ENCODE measurements at regions not wholly inside any gene's neighbourhood (a gene's known extent, or its start where the extent isn't known, plus 50 kb on each side); places are given as distances from the start of the nearest gene placed in this dataset.

DNA sequence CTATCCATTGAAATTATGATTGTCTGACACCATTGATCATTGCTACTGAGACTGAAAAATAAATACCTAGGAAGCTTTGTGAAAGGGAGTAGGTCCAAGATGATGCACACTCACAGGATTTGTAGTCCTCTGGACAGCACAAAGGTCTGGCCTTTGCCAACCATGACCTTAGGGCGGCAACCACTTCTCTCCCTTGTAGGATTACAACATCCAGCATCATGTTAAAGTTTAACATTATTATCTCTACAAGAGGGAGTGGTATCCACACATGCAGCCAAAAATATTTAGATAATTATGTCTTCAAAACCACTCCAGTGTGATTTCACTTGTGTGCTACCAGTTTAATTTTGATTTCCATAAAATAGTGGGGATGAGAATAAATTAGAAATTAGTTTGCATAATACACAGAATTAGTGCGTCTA, 51.1 kb upstream of the NHSL1 start:
- CTCF ChIA-PET: no interaction called here
- no peak overlapping the region for H3K27ac Mint-ChIP-seq
- H3K4me3 Mint-ChIP-seq: no peak overlapping the region
- H3K4me1 Mint-ChIP-seq: peaks cover 12% of the 10 kb centered on the region
- peaks cover 27% of the 10 kb centered on the region for H3K27me3 Mint-ChIP-seq
- no peak for DNase-seq
- no peaks in the 10 kb centered on the region for H3K9me3 Mint-ChIP-seq
- H3K36me3 Mint-ChIP-seq: no peaks in the 10 kb centered on the region

DNA sequence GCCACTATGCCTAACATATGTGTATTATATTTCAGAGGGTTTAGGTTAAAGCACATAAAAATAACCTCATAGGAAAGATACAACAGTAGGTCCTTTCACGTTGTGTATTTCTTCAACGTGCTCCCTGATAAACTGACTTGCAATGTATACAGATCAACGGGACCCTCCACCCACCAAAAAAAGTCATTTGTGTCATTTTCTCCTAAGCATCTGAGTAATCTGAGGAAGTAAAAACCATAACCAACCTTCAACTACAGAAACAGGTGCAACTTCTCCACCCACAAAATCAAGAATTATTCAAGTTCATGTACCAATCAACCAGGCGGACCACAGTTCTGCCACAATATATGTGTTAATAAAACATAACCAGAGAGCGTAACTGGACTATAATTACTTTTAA, 54.9 kb upstream of the NHSL1 start:
- no peak for DNase-seq
- CTCF ChIA-PET: no interaction called here
- Mint-ChIP-seq H3K36me3 (no peaks in the 10 kb centered on the region), H3K9me3 (no peaks in the 10 kb centered on the region), H3K4me1 (no peaks in the 10 kb centered on the region), H3K4me3 (no peak overlapping the region), H3K27ac (no peak overlapping the region), H3K27me3 (peaks cover 16% of the 10 kb centered on the region)

DNA sequence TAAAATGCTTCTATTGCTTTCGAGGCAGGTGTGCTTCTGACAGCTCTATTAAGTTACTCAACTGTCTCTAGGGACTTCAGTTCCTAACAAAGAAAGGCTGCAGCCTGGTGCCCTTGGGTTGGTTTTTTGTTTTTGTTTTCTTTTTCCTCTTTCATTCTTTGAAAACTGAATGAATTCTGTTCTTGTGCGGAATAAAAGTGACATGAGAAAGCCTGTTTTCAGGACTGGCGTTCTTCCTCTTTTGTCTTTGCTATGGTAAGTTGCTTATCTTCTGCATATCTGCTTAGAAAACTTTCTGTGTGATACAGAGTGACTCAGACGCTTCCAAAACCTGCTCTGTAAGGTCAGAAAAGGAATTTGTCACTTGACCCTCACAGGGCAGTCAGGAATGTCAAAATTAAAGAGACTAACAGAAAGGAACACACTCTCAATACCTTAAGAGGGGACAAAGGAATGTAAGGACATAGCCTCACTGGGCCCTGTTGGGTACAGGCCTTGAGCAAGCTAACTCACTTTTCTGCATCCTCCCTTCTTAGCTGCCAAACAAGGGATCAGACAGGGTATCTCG, 56.2 kb upstream of the NHSL1 start:
- CTCF ChIA-PET: no interaction called here
- DNase-seq: no peak
- H3K9me3 Mint-ChIP-seq: no peaks in the 10 kb centered on the region

DNA sequence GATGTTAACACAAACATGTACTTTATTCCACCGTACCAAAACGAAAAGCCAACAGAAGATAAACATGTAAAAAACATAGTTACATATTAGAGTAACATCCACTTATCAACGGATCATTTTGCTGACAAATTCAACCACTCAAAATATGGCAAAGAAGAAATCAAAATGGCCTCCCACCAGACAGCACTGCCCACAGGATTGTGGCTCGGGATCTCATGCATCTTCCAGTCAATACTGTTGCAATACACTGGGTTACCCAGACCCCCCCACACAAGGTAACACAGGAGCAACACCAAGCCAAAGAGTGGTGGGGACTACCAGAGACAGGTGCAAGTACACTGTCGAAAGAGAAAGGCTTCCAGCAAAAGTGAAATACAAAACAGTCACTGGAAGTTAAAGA, 57.9 kb upstream of the NHSL1 start:
- H3K4me1 Mint-ChIP-seq: no peaks in the 10 kb centered on the region
- no peak for DNase-seq
- peaks cover 16% of the 10 kb centered on the region for H3K27me3 Mint-ChIP-seq
- H3K9me3 Mint-ChIP-seq: no peaks in the 10 kb centered on the region
- no peaks in the 10 kb centered on the region for H3K36me3 Mint-ChIP-seq
- CTCF ChIA-PET: no interaction called here
- no peak overlapping the region for H3K4me3 Mint-ChIP-seq
- H3K27ac Mint-ChIP-seq: no peak overlapping the region

More for the DNA sequence above, 56.2 kb upstream of the NHSL1 start:
- Mint-ChIP-seq H3K36me3 (no peaks in the 10 kb centered on the region), H3K27ac (no peak overlapping the region), H3K27me3 (peaks cover 13% of the 10 kb centered on the region), H3K4me1 (no peaks in the 10 kb centered on the region), H3K4me3 (no peak overlapping the region)

DNA sequence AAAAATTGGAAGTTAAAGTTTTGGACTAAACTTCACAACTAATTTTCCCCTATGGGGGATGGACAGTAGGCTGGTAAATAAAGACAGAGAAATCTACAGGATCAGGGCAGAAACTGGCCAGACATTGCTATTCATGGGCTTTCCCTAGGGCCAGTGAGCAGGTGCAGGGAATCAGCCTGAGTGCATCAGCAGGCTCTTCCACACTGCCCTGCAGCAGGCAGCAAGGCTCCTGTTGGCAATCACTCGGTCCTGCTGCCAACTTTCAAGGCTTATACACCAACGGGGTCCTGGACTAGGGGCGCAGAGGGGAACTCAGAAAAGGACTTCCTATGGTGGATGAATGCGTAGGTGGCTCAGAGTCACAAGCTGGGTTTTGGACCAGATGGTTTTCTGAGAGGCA, 59.8 kb upstream of the NHSL1 start:
- H3K4me1 Mint-ChIP-seq: no peaks in the 10 kb centered on the region
- no peak overlapping the region for H3K27ac Mint-ChIP-seq
- H3K4me3 Mint-ChIP-seq: no peak overlapping the region
- peaks cover 10% of the 10 kb centered on the region for H3K27me3 Mint-ChIP-seq
- no peaks in the 10 kb centered on the region for H3K9me3 Mint-ChIP-seq
- no peak for DNase-seq
- no peaks in the 10 kb centered on the region for H3K36me3 Mint-ChIP-seq
- CTCF ChIA-PET: no interaction called here

DNA sequence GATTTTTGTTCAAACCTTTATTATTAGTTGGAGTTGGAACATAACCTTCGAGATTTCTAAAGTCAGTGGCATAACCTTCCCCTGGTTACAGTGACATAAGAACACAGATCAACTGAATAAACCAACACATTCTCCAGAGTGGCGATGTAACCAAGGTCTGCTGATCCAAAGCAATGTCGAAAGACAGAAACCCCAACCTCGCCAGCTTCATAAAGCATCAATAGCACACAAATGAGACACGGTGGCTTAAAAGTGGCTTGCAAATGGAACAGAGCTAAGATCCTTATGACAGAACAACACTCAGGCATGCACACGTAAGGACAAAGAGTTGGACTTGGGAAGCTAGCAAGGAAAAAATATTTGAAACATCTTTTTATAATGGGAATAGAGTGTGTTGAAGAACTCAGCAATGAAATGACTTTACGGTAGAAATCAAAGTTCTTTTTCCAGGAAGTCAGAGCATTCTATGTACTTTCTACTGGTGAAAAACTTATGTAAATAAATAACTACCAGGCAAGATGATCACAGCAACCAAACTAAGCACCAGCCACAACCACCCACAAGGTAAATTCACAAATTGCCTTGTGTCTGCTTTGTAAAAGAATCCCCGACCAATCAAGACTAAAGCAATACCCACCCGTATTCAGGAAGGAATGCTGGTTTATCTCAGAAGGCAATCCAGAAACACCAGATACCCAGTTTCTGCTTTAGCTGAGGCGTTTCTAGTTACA, 61.0 kb upstream of the NHSL1 start:
- H3K4me3 Mint-ChIP-seq: no peak overlapping the region
- H3K36me3 Mint-ChIP-seq: no peaks in the 10 kb centered on the region
- no peak overlapping the region for H3K27ac Mint-ChIP-seq
- H3K4me1 Mint-ChIP-seq: no peaks in the 10 kb centered on the region
- peaks cover 15% of the 10 kb centered on the region for H3K27me3 Mint-ChIP-seq
- CTCF ChIA-PET: interaction anchor here (1.3 kb wide), 1 partner anchor 28 kb away, joined by 3 read pairs; no protein-coding TSS in a partner anchor
- DNase-seq: no peak
- no peaks in the 10 kb centered on the region for H3K9me3 Mint-ChIP-seq

DNA sequence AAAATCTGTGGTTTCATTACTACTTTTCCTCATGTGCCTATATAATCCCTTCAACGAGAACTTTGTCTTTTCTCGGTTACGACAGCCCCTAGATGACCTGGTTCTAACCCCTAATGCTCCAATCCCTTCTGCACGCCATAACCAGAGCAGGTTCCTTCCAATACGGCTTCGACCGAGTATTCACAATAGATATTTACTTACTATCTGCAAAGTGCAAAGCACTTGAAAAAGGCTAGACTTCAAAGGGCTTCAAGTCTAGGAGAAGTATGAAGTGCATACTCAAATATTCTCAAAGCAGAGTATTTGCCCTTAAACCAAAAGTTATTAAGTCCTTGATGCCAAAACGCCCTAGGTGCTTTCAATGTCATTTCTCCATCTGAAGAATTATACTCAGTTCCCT, 63.4 kb upstream of the NHSL1 start:
- Mint-ChIP-seq H3K9me3 (no peaks in the 10 kb centered on the region), H3K27ac (no peak overlapping the region), H3K4me1 (no peaks in the 10 kb centered on the region), H3K27me3 (peaks cover 17% of the 10 kb centered on the region), H3K4me3 (no peak overlapping the region), H3K36me3 (no peaks in the 10 kb centered on the region)
- CTCF ChIA-PET: no interaction called here
- no peak for DNase-seq

DNA sequence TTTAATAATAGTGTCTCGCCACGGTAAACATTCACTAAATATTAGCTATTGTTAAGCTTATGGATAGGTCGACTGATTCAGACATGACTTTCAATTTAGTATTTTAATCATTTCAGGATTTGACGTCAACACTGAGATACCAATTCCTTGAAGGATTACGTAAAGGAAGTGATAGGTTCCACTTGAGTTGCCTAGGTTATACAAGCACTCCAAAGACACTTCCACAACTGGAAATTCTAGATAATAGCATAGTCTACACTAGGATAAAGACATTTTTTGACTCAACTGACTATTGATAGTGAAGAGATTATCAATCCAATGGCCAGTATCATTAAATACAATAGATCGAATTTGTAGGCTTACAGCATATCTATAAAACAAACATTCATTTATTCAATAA, 63.9 kb upstream of the NHSL1 start:
- CTCF ChIA-PET: no interaction called here
- Mint-ChIP-seq H3K4me3 (no peak overlapping the region), H3K27me3 (peaks cover 17% of the 10 kb centered on the region)

DNA sequence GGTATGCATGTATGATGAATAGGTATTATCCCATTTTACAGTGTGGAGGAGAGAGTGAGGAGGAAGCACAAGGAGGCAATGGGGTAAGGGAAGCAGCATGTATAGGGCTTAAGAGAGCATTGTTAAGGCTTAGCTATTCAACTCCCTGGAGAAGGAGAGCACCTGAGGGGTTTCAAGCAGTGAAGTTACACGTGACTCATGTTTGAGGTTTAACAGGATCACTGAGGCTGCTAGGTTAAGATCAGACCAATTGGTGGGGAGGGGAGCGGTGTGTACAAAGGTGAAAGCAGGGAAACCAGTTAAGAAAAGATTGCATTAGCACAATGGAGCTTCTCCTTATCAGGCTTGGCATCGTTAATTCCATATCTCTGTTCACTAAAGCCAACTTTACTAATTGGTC, 64.4 kb upstream of the NHSL1 start:
- no peak overlapping the region for H3K27ac Mint-ChIP-seq
- H3K4me1 Mint-ChIP-seq: no peaks in the 10 kb centered on the region
- CTCF ChIA-PET: no interaction called here

More for the DNA sequence above, 63.9 kb upstream of the NHSL1 start:
- Mint-ChIP-seq H3K27ac (no peak overlapping the region), H3K4me1 (no peaks in the 10 kb centered on the region), H3K36me3 (no peaks in the 10 kb centered on the region), H3K9me3 (no peaks in the 10 kb centered on the region)
- no peak for DNase-seq

DNA sequence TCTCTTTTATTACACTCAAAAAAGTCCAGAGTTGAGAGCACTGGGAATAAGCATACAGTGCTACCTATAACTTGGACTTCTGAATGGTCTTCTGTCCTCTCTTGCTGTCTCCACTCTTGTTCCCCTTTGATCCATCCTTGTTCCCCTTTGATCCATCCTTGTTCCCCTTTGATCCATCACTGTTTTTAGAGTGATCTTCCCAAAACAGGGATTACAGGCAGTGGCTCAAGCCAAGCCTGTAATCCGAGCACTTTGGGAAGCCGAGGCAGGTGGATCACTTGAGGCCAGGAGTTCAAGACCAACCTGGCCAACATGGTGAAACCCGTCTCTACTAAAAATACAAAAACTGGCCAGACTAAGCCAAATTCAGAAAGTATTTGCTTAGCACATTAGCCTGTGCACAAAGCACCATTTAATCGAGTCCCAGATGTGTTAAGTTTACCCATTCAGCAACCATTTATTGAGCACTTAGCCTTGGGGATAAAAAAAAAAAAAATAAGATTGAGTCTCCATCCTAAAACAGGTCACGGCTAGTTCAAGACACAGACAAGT, 65.0 kb upstream of the NHSL1 start:
- Mint-ChIP-seq H3K4me1 (no peaks in the 10 kb centered on the region), H3K9me3 (no peaks in the 10 kb centered on the region), H3K36me3 (no peaks in the 10 kb centered on the region), H3K27ac (no peak overlapping the region), H3K4me3 (no peak overlapping the region), H3K27me3 (peaks cover 17% of the 10 kb centered on the region)
- DNase-seq: no peak
- CTCF ChIA-PET: no interaction called here

More for the DNA sequence above, 64.4 kb upstream of the NHSL1 start:
- H3K9me3 Mint-ChIP-seq: no peaks in the 10 kb centered on the region
- no peaks in the 10 kb centered on the region for H3K36me3 Mint-ChIP-seq
- no peak overlapping the region for H3K4me3 Mint-ChIP-seq
- DNase-seq: no peak
- H3K27me3 Mint-ChIP-seq: peaks cover 17% of the 10 kb centered on the region

DNA sequence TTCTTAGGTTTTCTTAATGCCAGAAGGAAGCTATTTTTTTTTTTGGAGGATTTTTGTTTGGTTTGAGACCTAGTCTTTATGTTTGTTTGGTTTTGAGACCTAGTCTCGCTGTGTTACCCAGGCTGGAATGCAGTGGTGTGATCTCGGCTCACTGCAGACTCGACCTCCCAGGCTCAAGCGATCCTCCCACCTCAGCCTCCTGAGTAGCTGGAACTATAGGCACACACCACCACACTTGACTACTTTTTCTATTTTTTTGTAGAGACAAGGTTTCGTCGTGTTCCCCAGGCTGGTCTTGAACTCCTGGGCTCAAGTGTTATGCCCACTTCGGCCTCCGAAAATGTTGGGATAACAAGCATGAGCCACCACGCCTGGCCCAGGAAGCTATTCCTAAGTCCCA, 67.8 kb upstream of the NHSL1 start:
- no peak overlapping the region for H3K4me3 Mint-ChIP-seq
- no peaks in the 10 kb centered on the region for H3K36me3 Mint-ChIP-seq
- no peaks in the 10 kb centered on the region for H3K4me1 Mint-ChIP-seq
- no peak for DNase-seq
- peaks cover 13% of the 10 kb centered on the region for H3K27me3 Mint-ChIP-seq
- H3K9me3 Mint-ChIP-seq: no peaks in the 10 kb centered on the region
- no peak overlapping the region for H3K27ac Mint-ChIP-seq
- CTCF ChIA-PET: no interaction called here

DNA sequence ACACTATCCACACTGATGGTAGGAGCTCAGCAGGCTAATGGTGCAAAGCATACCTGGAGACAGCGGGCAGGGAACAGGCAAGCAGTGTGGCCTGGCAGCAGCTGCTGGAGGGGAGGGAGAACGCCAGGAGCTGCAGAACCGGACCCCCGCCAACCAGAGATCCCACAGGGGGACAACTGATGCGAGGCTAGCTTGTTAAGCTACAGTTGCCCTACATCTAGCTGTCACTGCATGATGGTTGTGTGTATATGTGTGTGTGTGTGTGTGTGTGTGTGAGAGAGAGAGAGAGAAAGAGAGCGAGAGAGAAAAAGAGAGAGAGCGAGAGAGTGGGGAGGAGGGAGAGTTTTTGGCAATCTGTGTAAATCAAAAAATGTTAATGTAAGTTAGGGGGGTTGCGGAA, 69.7 kb upstream of the NHSL1 start:
- peaks cover 8% of the 10 kb centered on the region for H3K27me3 Mint-ChIP-seq
- no peak overlapping the region for H3K27ac Mint-ChIP-seq
- no peak overlapping the region for H3K4me3 Mint-ChIP-seq
- H3K4me1 Mint-ChIP-seq: no peaks in the 10 kb centered on the region
- H3K9me3 Mint-ChIP-seq: no peaks in the 10 kb centered on the region
- no peak for DNase-seq
- H3K36me3 Mint-ChIP-seq: no peaks in the 10 kb centered on the region
- CTCF ChIA-PET: interaction anchor here (1.7 kb wide), 1 partner anchor 19 kb away, joined by 4 read pairs; no protein-coding TSS in a partner anchor

DNA sequence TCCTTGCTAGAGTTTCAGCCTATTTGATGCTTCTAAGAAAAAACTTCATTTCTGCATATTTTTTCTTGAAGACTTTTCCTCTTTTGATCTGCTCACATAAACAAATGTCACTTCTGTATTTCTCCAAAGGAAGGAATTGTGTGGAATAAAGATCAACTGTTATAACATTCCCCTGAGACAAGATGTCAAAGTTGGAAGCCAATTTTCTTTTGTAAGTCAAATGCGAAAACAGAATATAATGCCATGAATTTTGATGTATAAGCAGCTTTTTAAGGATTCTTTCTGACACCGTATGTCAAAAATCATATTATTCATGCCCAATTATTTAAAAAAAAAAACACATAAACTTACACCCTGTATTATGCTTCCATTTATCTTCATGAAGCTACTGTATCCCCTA, 70.3 kb upstream of the NHSL1 start:
- no peaks in the 10 kb centered on the region for H3K36me3 Mint-ChIP-seq
- CTCF ChIA-PET: interaction anchor here (1.7 kb wide), 1 partner anchor 19 kb away, joined by 4 read pairs; no protein-coding TSS in a partner anchor

DNA sequence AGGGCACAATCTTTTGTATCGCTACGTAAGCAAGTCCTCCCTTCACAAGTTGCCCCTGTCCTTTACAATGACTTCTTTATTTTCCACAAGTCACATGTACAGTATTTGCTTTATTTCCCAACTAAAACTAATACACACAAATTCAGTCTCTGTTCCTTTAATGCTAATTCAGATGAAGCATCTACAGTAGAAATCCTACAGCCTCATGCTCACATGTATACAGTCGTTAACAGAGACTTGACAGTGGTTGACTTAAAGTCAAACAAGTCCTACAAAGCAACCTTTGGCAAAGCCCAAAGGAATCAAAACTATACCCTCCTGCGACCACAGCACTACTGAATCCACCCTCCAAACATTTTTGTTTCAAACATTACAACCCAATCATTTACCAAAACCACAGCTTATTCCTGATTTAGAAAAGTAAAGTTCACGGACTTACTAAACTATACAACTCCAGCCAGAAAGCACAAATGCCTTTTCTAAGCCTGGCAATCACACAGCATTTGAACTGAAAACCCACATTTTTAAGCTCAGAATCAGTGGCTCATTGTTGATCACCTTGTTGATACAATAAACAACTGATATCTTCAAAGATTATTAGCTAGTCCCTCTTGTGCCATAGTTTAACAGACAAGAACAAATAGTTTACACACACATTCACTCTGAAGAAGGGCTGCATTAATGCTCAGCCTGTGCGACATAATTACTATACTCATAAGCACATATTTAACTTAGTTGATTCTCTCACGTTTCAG, 70.9 kb upstream of the NHSL1 start:
- no peaks in the 10 kb centered on the region for H3K9me3 Mint-ChIP-seq

More for the DNA sequence above, 70.3 kb upstream of the NHSL1 start:
- Mint-ChIP-seq H3K27ac (no peak overlapping the region), H3K4me1 (no peaks in the 10 kb centered on the region), H3K9me3 (no peaks in the 10 kb centered on the region), H3K27me3 (peaks cover 5% of the 10 kb centered on the region), H3K4me3 (no peak overlapping the region)
- no peak for DNase-seq

More for the DNA sequence above, 70.9 kb upstream of the NHSL1 start:
- Mint-ChIP-seq H3K36me3 (no peaks in the 10 kb centered on the region), H3K4me1 (no peaks in the 10 kb centered on the region), H3K4me3 (no peak overlapping the region), H3K27ac (no peak overlapping the region), H3K27me3 (peaks cover 3% of the 10 kb centered on the region)
- no peak for DNase-seq
- CTCF ChIA-PET: interaction anchor here (1.5 to 1.7 kb wide), 2 partner anchors 18 to 19 kb away, joined by 4 read pairs; no protein-coding TSS in a partner anchor

All from activated naive CD4-positive, alpha-beta T cell treated with anti-CD3 and anti-CD28 coated beads, Interleukin-2, amount 10 ng/mL, durations not matched to agents 7 days and 5 days (primary cell).